ENCODE measurements at regions not wholly inside any gene's neighbourhood (a gene's known extent, or its start where the extent isn't known, plus 50 kb on each side); places are given as distances from the start of the nearest gene placed in this dataset.

DNA sequence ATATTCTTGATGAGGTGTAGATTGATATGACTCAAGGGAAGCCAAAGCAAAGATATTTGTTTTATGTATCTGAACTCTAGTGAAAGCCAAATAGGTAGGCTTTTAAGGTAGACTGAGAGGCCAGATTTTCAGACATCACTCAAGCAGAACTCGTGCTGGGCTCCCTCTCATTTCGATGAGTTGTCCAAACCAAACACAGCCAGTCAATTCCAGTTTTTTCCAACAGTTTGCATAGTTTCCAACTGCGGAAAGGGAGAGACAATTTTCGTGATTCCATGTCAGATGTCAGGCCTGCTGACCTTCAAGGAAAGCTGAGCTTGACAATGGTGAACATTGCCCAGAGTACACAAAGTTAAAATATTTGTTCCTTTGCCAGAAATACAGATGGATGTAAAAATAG, 110.9 kb upstream of the MPPED2 start:
- TF ChIP-seq, protein P1, sequence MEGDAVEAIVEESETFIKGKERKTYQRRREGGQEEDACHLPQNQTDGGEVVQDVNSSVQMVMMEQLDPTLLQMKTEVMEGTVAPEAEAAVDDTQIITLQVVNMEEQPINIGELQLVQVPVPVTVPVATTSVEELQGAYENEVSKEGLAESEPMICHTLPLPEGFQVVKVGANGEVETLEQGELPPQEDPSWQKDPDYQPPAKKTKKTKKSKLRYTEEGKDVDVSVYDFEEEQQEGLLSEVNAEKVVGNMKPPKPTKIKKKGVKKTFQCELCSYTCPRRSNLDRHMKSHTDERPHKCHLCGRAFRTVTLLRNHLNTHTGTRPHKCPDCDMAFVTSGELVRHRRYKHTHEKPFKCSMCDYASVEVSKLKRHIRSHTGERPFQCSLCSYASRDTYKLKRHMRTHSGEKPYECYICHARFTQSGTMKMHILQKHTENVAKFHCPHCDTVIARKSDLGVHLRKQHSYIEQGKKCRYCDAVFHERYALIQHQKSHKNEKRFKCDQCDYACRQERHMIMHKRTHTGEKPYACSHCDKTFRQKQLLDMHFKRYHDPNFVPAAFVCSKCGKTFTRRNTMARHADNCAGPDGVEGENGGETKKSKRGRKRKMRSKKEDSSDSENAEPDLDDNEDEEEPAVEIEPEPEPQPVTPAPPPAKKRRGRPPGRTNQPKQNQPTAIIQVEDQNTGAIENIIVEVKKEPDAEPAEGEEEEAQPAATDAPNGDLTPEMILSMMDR (IDR thresholded peaks at IDR 0.05) = no peak
- no peak for TF ChIP-seq POLR2A (IDR thresholded peaks at IDR 0.05)
